Endothelial cell of umbilical vein (primary cell): ENCODE measurements at regions not wholly inside any gene's neighbourhood (a gene's known extent, or its start where the extent isn't known, plus 50 kb on each side); places are given as distances from the start of the nearest gene placed in this dataset.
"Not testable (repeated sequence)": the region's sequence is repeated elsewhere in the genome, so short reads cannot be mapped to it uniquely, and the experiment has no call there.

Experiments
- CTCF ChIP-seq, 2 donors: IDR thresholded peaks; 1 replicate in 1 of 2; 2 replicates in 1 of 2; pipeline ENCODE4 v1.5.1; 2011; ENCODE audit warnings: low read length in 2 of 2, mild to moderate bottlenecking in 2 of 2, moderate library complexity in 2 of 2, control low read depth in 1 of 2, inconsistent platforms in 1 of 2, low read depth in 1 of 2; ENCODE audit not compliant: insufficient read depth in 1 of 2; ENCODE audit errors: extremely low read depth in 1 of 2
- EZH2 ChIP-seq: IDR thresholded peaks from 2 replicates; pipeline ENCODE4 v1.6.1; 2012; ENCODE audit warnings: borderline replicate concordance, low read depth, mild to moderate bottlenecking, moderate library complexity, low read length, inconsistent platforms; ENCODE audit not compliant: severe bottlenecking
- FOS ChIP-seq: IDR thresholded peaks from 2 replicates; pipeline ENCODE4 v1.6.1; 2011; ENCODE audit warnings: mild to moderate bottlenecking, low read length, moderate library complexity, borderline replicate concordance; ENCODE audit not compliant: insufficient read depth
- GATA2 ChIP-seq: IDR thresholded peaks from 2 replicates; pipeline ENCODE4 v1.7.0; 2011; ENCODE audit warnings: low read depth, mild to moderate bottlenecking, moderate library complexity, mixed read lengths, low read length; ENCODE audit not compliant: insufficient read length, insufficient read depth
- JUN ChIP-seq: IDR thresholded peaks from 2 replicates; pipeline ENCODE4 v1.6.1; 2011; ENCODE audit warnings: borderline replicate concordance, low read depth; ENCODE audit not compliant: insufficient read length, insufficient read depth
- MAX ChIP-seq: IDR thresholded peaks from 2 replicates; pipeline ENCODE4 v1.6.1; 2011; ENCODE audit not compliant: insufficient read depth, insufficient read length
- MYC ChIP-seq: IDR thresholded peaks from one replicate; pipeline ENCODE4 v1.6.1; 2011; ENCODE audit warnings: mild to moderate bottlenecking, low read depth, low read length
- POLR2A ChIP-seq: IDR thresholded peaks from 2 replicates; pipeline ENCODE4 v1.6.1; 2012; ENCODE audit warnings: low read depth, mild to moderate bottlenecking, control low read depth, low read length
- POLR2AphosphoS5 ChIP-seq: IDR thresholded peaks from 2 replicates; pipeline ENCODE4 v1.6.1; 2012; ENCODE audit warnings: low read depth, mild to moderate bottlenecking, control low read depth, low read length, moderate library complexity; ENCODE audit not compliant: insufficient read depth

- TF ChIP-seq CTCF (IDR thresholded peaks at IDR 0.05; ENCODE audit: extremely low read depth in 1 of 2, insufficient read depth in 1 of 2, low read depth in 1 of 2, low read length in 2 of 2); EZH2; MAX; POLR2A; JUN; POLR2AphosphoS5; MYC; FOS; GATA2: not testable (repeated sequence)
These were observed 311.6 kb downstream of the PREX1 start for GRCh38 chr20:48516196-48516595.
